ENCODE measurements at regions not wholly inside any gene's neighbourhood (a gene's known extent, or its start where the extent isn't known, plus 50 kb on each side); places are given as distances from the start of the nearest gene placed in this dataset.

GRCh38 chr11:81839976-81840375, 893.7 kb downstream of the FAM181B start:
- Histone ChIP-seq H3K4me3 (no peak overlapping the region), H3K4me2 (no peak overlapping the region), H3K27ac (no peak overlapping the region), H3K4me1 (no peaks in the 10 kb centered on the region), H3K9me3 (no peaks in the 10 kb centered on the region)
- WGBS (ENCODE audit: missing lambda C conversion rate) = 0% methylated on average over 1 of the region's 1 CpG
- ATAC-seq = no peak
- TF ChIP-seq KDM5A (IDR thresholded peaks at IDR 0.05) (no peak), NPAS2 (CRISPR knock-in tag; IDR thresholded peaks at IDR 0.05; ENCODE audit: borderline replicate concordance) (no peak), GATA3 (IDR thresholded peaks at IDR 0.05; ENCODE audit: borderline replicate concordance) (no peak), E2F6 (IDR thresholded peaks at IDR 0.05; ENCODE audit: borderline replicate concordance, low read depth) (no peak), SMC3 (IDR thresholded peaks at IDR 0.05) (no peak), RAD21 (conservative IDR thresholded peaks at IDR 0.05 in 1 of 2, IDR thresholded peaks at IDR 0.05 in 1 of 2) (no peak), BHLHE40 (IDR thresholded peaks at IDR 0.05; ENCODE audit: low read depth, low read length) (no peak), MAZ (IDR thresholded peaks at IDR 0.05; ENCODE audit: borderline replicate concordance, low read depth, low read length) (no peak), CHD2 (IDR thresholded peaks at IDR 0.05; ENCODE audit: low read length, partially characterized antibody) (no peak), EP300 (IDR thresholded peaks at IDR 0.05) (no peak), CEBPB (IDR thresholded peaks at IDR 0.05) (no peak), ZC3H11A (IDR thresholded peaks at IDR 0.05) (no peak), RFX5 (IDR thresholded peaks at IDR 0.05) (no peak), MAFK (IDR thresholded peaks at IDR 0.05; ENCODE audit: partially characterized antibody) (no peak), SREBF2 (IDR thresholded peaks at IDR 0.05) (no peak), HOXB5 (CRISPR knock-in tag; IDR thresholded peaks at IDR 0.05) (no peak), ZNF302 (CRISPR knock-in tag; IDR thresholded peaks at IDR 0.05) (no peak), TP53 (CRISPR knock-in tag; IDR thresholded peaks at IDR 0.05) (no peak), CBX8 (IDR thresholded peaks at IDR 0.05) (no peak), FOXS1 (CRISPR knock-in tag; IDR thresholded peaks at IDR 0.05) (no peak)
- FAIRE-seq = no peak
- CTCF ChIA-PET = no interaction called here
- no peak for DNase-seq (ENCODE audit: low read depth in 1 of 2, low spot score in 1 of 2)
- POLR2A ChIA-PET = no interaction called here

GRCh38 chr11:81839016-81839415, 894.6 kb downstream of the FAM181B start:
- TF ChIP-seq RCOR1 (IDR thresholded peaks at IDR 0.05; ENCODE audit: low read depth, low read length) (no peak), POLR2AphosphoS2 (conservative IDR thresholded peaks at IDR 0.05; ENCODE audit: low read length) (no peak), SREBF2 (IDR thresholded peaks at IDR 0.05) (no peak), SMC3 (IDR thresholded peaks at IDR 0.05) (no peak), ZC3H11A (IDR thresholded peaks at IDR 0.05) (no peak), CTCF (IDR thresholded peaks at IDR 0.05) (no peak), EHMT2 (IDR thresholded peaks at IDR 0.05; ENCODE audit: low read depth) (no peak), HMGXB4 (CRISPR knock-in tag; IDR thresholded peaks at IDR 0.05; ENCODE audit: borderline replicate concordance) (no peak), EP300 (IDR thresholded peaks at IDR 0.05) (no peak), HOXB5 (CRISPR knock-in tag; IDR thresholded peaks at IDR 0.05) (no peak), ELK1 (IDR thresholded peaks at IDR 0.05; ENCODE audit: low read depth, low read length) (no peak)
- ChIA-PET CTCF (no interaction called here), POLR2A (no interaction called here)
- 12% methylated on average over 3 of the region's 3 CpGs for WGBS (ENCODE audit: missing lambda C conversion rate)
- Histone ChIP-seq H3K9me3 (no peaks in the 10 kb centered on the region), H3K4me1 (no peaks in the 10 kb centered on the region), H3K4me2 (no peak overlapping the region), H3K27ac (no peak overlapping the region), H3K4me3 (no peak overlapping the region)
- DNase-seq (ENCODE audit: low read depth in 1 of 2, low spot score in 1 of 2) = no peak
- ATAC-seq = no peak
- FAIRE-seq = no peak
